Osteocyte (in vitro differentiated cells): ENCODE measurements at regions not wholly inside any gene's neighbourhood (a gene's known extent, or its start where the extent isn't known, plus 50 kb on each side); places are given as distances from the start of the nearest gene placed in this dataset.

Source experiments
- DNase-seq: peaks from one replicate; pipeline ENCODE4 v3.0.0; 2021; ENCODE audit warnings: mixed read lengths; ENCODE audit not compliant: unreplicated experiment; ENCODE audit errors: extremely low spot score
- H3K27ac Mint-ChIP-seq: one replicate; pipeline ENCODE4 v1.8.0; 2021; ENCODE audit warnings: mild to moderate bottlenecking, mixed read lengths; ENCODE audit not compliant: unreplicated experiment
- H3K27me3 Mint-ChIP-seq: one replicate; pipeline ENCODE4 v1.8.0; 2021; ENCODE audit warnings: mixed read lengths; ENCODE audit not compliant: unreplicated experiment
- H3K36me3 Mint-ChIP-seq: one replicate; pipeline ENCODE4 v1.8.0; 2021; ENCODE audit warnings: mixed read lengths; ENCODE audit not compliant: unreplicated experiment
- H3K4me1 Mint-ChIP-seq: one replicate; pipeline ENCODE4 v1.8.0; 2021; ENCODE audit warnings: mixed read lengths; ENCODE audit not compliant: unreplicated experiment
- H3K4me3 Mint-ChIP-seq: one replicate; pipeline ENCODE4 v1.8.0; 2021; ENCODE audit warnings: mild to moderate bottlenecking, moderate library complexity, mixed read lengths; ENCODE audit not compliant: unreplicated experiment
- H3K9me3 Mint-ChIP-seq: one replicate; pipeline ENCODE4 v1.8.0; 2021; ENCODE audit warnings: mixed read lengths; ENCODE audit not compliant: unreplicated experiment
- TF ChIP-seq, protein P1 (sequence below): fragments of 200-600 bp; sonication (generic); IDR thresholded peaks from 2 replicates; pipeline ENCODE4 v1.5.0; 2021; ENCODE audit warnings: antibody characterized with exemption, mild to moderate bottlenecking, moderate library complexity

DNA sequence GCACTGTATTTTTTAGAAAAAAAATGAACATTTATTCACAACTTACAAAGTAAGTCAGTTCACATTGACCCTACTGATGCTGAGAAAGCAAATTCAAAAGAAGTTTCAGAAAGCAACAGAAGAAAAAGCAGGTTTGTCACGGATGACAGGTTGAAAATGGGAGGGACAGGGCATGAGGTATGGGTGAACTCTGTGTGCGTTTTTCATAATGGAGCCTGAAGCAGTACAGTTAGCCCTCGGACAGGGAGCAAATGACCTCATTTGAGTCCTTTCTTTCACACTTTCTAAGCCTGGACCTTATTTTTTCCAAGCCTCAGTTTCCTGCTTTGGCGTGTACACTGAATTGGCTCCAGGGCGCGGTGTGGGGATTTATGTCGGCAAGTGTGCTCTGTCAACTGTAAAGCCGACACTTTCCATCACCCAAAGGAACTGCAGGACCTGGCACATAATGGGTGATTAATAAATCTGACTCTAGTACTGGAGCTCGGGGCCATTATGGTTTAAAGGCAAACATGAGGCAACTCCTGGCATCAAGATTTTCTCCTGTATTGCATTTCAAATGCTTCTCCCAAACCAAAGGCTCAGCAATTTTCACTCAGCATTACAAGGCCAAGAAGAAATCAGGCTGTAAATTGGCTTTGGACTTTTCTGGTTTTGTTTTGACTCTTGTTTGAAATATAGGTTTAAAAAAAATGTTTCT, 345.5 kb upstream of the DUSP10 start:
- Mint-ChIP-seq H3K36me3 (no peaks in the 10 kb centered on the region), H3K4me1 (no peaks in the 10 kb centered on the region), H3K4me3 (no peak overlapping the region), H3K27ac (no peak overlapping the region), H3K9me3 (peaks cover 21% of the 10 kb centered on the region), H3K27me3 (peaks cover 11% of the 10 kb centered on the region)
- no peak for DNase-seq
- TF ChIP-seq, protein P1, sequence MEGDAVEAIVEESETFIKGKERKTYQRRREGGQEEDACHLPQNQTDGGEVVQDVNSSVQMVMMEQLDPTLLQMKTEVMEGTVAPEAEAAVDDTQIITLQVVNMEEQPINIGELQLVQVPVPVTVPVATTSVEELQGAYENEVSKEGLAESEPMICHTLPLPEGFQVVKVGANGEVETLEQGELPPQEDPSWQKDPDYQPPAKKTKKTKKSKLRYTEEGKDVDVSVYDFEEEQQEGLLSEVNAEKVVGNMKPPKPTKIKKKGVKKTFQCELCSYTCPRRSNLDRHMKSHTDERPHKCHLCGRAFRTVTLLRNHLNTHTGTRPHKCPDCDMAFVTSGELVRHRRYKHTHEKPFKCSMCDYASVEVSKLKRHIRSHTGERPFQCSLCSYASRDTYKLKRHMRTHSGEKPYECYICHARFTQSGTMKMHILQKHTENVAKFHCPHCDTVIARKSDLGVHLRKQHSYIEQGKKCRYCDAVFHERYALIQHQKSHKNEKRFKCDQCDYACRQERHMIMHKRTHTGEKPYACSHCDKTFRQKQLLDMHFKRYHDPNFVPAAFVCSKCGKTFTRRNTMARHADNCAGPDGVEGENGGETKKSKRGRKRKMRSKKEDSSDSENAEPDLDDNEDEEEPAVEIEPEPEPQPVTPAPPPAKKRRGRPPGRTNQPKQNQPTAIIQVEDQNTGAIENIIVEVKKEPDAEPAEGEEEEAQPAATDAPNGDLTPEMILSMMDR = no peak

DNA sequence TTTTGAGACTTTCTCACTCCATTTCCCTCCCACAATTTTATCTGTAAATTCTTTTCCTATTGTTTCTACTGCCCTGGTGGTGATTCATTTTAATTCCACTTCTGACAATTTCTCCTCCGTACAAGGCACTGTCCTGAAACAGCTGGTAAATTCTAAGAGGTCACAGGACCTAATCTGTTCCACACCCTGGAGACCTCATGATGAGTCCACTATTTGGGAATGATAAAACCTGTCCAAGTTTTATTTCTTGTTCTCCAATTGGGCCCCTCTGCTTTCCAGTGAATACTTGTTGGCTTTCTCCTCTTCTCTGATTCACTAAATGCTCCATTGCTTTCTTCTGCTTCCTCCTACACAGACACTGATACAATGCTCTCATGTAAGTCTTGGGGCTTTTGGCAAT, 343.1 kb upstream of the DUSP10 start:
- Mint-ChIP-seq H3K27ac (no peak overlapping the region), H3K4me3 (no peak overlapping the region)
- DNase-seq = no peak

DNA sequence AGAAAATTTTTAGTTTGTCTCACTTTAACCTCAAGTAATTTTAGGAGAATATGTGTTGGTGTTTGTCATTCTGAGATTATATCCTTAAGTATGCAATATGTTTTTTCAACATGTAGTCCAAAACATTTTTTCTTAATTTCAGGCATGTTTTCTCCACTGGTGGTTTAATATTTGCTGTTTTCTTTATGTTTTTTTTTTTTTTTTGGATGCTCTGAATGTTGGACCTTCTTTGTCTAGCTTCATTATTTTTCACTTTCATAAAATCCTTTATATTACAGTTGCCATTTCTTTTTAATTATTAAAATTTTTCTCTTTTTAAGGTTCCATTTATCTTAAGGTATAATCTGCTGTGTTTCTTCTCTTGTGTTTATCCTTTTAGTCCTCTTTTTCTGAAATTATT, 342.2 kb upstream of the DUSP10 start:
- no peaks in the 10 kb centered on the region for H3K36me3 Mint-ChIP-seq
- TF ChIP-seq, protein P1 = no peak
- DNase-seq = no peak
- peaks cover 7% of the 10 kb centered on the region for H3K27me3 Mint-ChIP-seq
- H3K4me1 Mint-ChIP-seq = peaks cover 4% of the 10 kb centered on the region
- H3K27ac Mint-ChIP-seq = no peak overlapping the region
- no peak overlapping the region for H3K4me3 Mint-ChIP-seq
- peaks cover 21% of the 10 kb centered on the region for H3K9me3 Mint-ChIP-seq

More for the DNA sequence above, 343.1 kb upstream of the DUSP10 start:
- Mint-ChIP-seq H3K9me3 (peaks cover 21% of the 10 kb centered on the region), H3K27me3 (peaks cover 7% of the 10 kb centered on the region), H3K4me1 (no peaks in the 10 kb centered on the region), H3K36me3 (no peaks in the 10 kb centered on the region)
- TF ChIP-seq, protein P1 = no peak

DNA sequence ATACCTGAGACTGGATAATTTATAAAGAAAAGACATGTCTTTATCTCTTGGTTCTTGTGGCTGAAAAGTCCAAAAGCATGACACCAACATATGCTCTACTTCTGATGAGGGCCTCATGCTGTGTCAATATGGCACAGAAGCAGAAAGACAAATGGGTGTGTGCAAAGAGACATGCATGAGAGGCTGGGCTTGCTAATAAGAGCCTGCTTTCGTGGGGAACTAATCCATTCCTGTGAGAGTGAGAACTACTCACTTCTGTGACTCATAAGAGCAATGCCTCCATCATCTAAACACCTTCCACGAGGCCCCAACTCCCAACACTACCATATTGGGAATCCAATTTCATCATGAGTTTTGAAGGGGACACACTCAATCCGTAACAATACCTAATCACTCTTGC, 340.0 kb upstream of the DUSP10 start:
- DNase-seq = no peak
- no peaks in the 10 kb centered on the region for H3K36me3 Mint-ChIP-seq
- TF ChIP-seq, protein P1 = no peak
- H3K4me1 Mint-ChIP-seq = peaks cover 4% of the 10 kb centered on the region
- peaks cover 7% of the 10 kb centered on the region for H3K27me3 Mint-ChIP-seq
- no peak overlapping the region for H3K4me3 Mint-ChIP-seq
- H3K9me3 Mint-ChIP-seq = peaks cover 21% of the 10 kb centered on the region
- H3K27ac Mint-ChIP-seq = no peak overlapping the region

DNA sequence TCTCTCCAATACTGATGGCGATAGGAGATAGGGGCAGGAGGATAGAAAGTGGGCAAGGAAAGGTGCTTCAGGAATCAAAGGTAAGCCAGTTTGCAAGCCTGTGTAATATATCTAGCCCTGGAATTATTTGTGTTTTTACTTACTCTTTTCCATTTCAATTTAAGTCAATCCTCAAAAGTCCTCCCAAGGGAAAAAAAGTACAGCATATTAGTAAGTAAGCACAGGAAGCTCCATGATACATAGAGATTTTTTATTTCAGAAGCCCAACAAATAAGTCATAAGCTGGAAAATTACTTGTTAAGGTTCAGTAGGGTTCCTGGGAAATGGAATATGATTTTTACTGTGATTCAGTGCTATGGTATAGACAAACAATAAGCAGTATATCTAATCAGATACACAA, 337.7 kb upstream of the DUSP10 start:
- Mint-ChIP-seq H3K27me3 (no peaks in the 10 kb centered on the region), H3K36me3 (no peaks in the 10 kb centered on the region), H3K9me3 (peaks cover 11% of the 10 kb centered on the region), H3K27ac (no peak overlapping the region), H3K4me3 (no peak overlapping the region), H3K4me1 (peaks cover 4% of the 10 kb centered on the region)
- DNase-seq = no peak
- TF ChIP-seq, protein P1 = no peak
